NCI-H345 (cell line): ENCODE measurements at regions not wholly inside any gene's neighbourhood (a gene's known extent, or its start where the extent isn't known, plus 50 kb on each side); places are given as distances from the start of the nearest gene placed in this dataset.
"Not testable (repeated sequence)": the region's sequence is repeated elsewhere in the genome, so short reads cannot be mapped to it uniquely, and the experiment has no call there.

Source experiments
- DNase-seq: peaks from one replicate; lab custom pipeline; 2025; lab: John Stamatoyannopoulos, UW

GRCh38 chr9:135291165-135291564 is 188.4 kb upstream of the PPP1R26 start:
- DNase-seq = no peak

GRCh38 chr9:135294836-135295235 is 184.7 kb upstream of the PPP1R26 start:
- DNase-seq = no peak

- no peak for DNase-seq
Observed at GRCh38 chr9:135295551-135296300, 183.9 kb upstream of the PPP1R26 start.

GRCh38 chr9:135296735-135297455 is 182.7 kb upstream of the PPP1R26 start:
- peak; percentile 21 for DNase-seq

- DNase-seq = no peak
Observed at GRCh38 chr9:135297456-135298075, 182.0 kb upstream of the PPP1R26 start.

GRCh38 chr9:135299239-135299590 is 180.4 kb upstream of the PPP1R26 start:
- no peak for DNase-seq

- DNase-seq = no peak
Observed at GRCh38 chr9:135299651-135300345, 179.8 kb upstream of the PPP1R26 start.

- DNase-seq = no peak
Observed at GRCh38 chr9:135300346-135301141, 179.0 kb upstream of the PPP1R26 start.

GRCh38 chr9:135301271-135302263 is 178.0 kb upstream of the PPP1R26 start:
- DNase-seq = no peak

- DNase-seq = no peak
Observed at GRCh38 chr9:135302329-135303279, 177.0 kb upstream of the PPP1R26 start.

GRCh38 chr9:135303280-135303647 is 176.3 kb upstream of the PPP1R26 start:
- no peak for DNase-seq

GRCh38 chr9:135303865-135304499 is 175.6 kb upstream of the PPP1R26 start:
- no peak for DNase-seq

GRCh38 chr9:135304886-135305285 is 174.7 kb upstream of the PPP1R26 start:
- no peak for DNase-seq

GRCh38 chr9:135305546-135306180 is 173.9 kb upstream of the PPP1R26 start:
- no peak for DNase-seq

- no peak for DNase-seq
Observed at GRCh38 chr9:135306699-135307098, 172.9 kb upstream of the PPP1R26 start.

GRCh38 chr9:135307300-135307699 is 172.3 kb upstream of the PPP1R26 start:
- DNase-seq = no peak

GRCh38 chr9:135307919-135308318 is 171.7 kb upstream of the PPP1R26 start:
- DNase-seq = not testable (repeated sequence)
